ENCODE measurements at regions not wholly inside any gene's neighbourhood (a gene's known extent, or its start where the extent isn't known, plus 50 kb on each side); places are given as distances from the start of the nearest gene placed in this dataset.
A peak's percentile ranks its signal among the peaks of the same experiment; 100 is the strongest.

DNA sequence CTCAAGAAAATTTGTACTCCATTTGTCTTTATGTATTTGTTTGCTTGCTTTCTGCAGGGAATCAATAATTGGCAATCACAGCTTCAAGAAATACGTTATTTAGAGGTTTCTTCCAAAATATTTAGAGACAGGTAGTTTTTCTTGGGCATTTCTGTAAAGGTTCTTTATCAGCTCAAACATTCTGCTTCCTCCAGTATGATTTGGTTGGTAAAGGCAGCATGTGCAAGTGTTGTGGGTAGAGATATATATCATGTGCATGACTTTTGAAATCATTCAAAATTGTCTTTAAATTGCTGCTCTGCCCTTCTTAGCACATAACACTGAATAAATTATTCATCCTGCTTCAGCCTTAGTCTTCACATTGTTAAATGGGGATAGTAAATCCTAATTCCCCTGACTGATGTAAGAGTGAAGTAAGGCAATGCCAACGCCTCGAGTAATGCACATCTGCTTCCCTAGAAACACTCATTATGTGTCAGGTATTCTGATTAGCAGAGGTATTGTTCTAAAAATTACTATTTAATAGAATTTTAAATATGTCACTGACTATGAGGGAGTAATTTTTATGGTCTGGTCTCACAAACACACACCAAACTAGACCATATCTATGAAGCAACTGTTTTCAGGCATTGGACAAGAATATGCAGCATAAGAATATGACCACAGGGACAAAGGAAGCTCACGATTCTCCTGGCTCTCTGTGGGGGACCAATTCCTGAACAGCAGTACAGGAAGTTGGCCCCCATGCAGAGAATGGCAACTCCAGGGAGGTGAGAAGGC, 77.3 kb upstream of the AKR1E2 start:
- Histone ChIP-seq H3K27me3 (no peaks in the 10 kb centered on the region), H3K4me3 (no peak overlapping the region), H3K27ac (no peak overlapping the region), H3K9me3 (no peaks in the 10 kb centered on the region), H3K36me3 (no peaks in the 10 kb centered on the region), H3K4me1 (no peaks in the 10 kb centered on the region)
- no peak for ATAC-seq
- TF ChIP-seq, protein P1, sequence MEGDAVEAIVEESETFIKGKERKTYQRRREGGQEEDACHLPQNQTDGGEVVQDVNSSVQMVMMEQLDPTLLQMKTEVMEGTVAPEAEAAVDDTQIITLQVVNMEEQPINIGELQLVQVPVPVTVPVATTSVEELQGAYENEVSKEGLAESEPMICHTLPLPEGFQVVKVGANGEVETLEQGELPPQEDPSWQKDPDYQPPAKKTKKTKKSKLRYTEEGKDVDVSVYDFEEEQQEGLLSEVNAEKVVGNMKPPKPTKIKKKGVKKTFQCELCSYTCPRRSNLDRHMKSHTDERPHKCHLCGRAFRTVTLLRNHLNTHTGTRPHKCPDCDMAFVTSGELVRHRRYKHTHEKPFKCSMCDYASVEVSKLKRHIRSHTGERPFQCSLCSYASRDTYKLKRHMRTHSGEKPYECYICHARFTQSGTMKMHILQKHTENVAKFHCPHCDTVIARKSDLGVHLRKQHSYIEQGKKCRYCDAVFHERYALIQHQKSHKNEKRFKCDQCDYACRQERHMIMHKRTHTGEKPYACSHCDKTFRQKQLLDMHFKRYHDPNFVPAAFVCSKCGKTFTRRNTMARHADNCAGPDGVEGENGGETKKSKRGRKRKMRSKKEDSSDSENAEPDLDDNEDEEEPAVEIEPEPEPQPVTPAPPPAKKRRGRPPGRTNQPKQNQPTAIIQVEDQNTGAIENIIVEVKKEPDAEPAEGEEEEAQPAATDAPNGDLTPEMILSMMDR (IDR thresholded peaks at IDR 0.05) = no peak
- no peak for DNase-seq
- intact Hi-C loops (cut with DNase I) = no loop called here

DNA sequence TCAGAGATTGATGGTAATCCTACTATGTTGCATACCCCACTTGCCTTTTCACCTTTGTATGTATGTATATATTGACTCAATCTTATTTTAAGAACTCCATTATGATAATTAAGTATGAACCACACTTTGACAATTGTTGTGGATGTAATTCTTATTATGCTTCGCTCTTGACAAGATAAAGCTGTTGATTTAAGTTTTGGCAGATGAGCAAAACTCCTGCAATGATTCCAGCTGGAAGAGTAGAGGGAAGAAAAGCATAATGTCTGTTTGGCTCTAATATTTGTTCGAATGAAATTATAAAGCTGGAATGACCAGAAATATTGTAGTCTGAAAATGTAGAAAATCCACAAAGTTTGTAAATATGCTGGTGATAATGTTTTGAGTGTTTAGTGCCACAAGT, 83.8 kb upstream of the AKR1E2 start:
- Histone ChIP-seq H3K27me3 (no peaks in the 10 kb centered on the region), H3K27ac (no peak overlapping the region), H3K4me3 (no peak overlapping the region), H3K4me1 (no peaks in the 10 kb centered on the region), H3K9me3 (no peaks in the 10 kb centered on the region), H3K36me3 (no peaks in the 10 kb centered on the region)
- intact Hi-C loops (cut with DNase I) = no loop called here
- TF ChIP-seq, protein P1 (IDR thresholded peaks at IDR 0.05) = no peak
- ATAC-seq (no peak), DNase-seq (peak in 1 of 4 donors; percentile 37)

DNA sequence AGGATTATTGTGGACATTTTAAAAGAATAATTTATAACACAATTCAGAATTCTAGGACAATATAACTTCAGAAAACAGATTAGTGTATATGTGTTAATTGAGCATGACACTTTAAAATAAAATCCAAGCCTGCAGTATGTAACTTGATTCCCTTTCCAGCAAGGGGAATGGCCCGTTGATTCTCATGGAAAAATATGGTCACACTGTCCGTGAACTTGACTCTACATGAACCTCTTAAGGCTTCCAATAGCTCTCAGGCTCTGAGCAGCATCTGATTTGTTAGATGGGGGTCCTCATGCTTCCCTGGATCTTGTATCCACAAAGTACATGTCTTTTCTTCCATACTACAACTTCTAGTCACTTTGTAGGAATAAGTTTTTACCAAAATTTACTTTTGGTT, 85.5 kb upstream of the AKR1E2 start:
- TF ChIP-seq, protein P1 (IDR thresholded peaks at IDR 0.05) = no peak
- H3K36me3 ChIP-seq = no peaks in the 10 kb centered on the region
- H3K4me3 ChIP-seq = no peak overlapping the region
- H3K27ac ChIP-seq = no peak overlapping the region
- intact Hi-C loops (cut with DNase I) = no loop called here
- no peaks in the 10 kb centered on the region for H3K27me3 ChIP-seq
- DNase-seq = peak in 1 of 4 donors; percentile 7
- H3K9me3 ChIP-seq = no peaks in the 10 kb centered on the region
- H3K4me1 ChIP-seq = no peaks in the 10 kb centered on the region
- no peak for ATAC-seq

DNA sequence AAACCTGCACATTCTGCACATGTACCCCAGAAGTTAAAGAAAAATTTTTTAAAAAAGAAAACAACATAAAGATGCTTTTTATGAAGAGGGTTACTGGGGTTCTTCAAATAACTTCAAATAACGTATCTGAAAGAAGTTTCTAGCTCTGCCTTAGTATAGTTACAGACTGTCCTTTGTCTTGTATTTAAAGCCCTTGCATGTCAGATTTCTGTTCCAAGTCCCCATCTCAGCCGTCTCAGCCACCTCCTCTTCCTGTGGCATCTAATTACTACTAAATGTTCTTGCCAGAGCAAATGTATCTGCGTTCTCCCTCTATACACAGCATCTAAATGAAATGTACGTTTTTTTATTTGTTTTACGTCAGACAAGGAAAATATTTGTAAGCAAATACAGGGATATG, 89.4 kb upstream of the AKR1E2 start:
- ATAC-seq (no peak), DNase-seq (no peak)
- TF ChIP-seq, protein P1 (IDR thresholded peaks at IDR 0.05) = no peak
- no peaks in the 10 kb centered on the region for H3K4me1 ChIP-seq
- H3K36me3 ChIP-seq = no peaks in the 10 kb centered on the region
- H3K27ac ChIP-seq = no peak overlapping the region
- no peaks in the 10 kb centered on the region for H3K9me3 ChIP-seq
- H3K4me3 ChIP-seq = no peak overlapping the region
- intact Hi-C loops (cut with DNase I) = no loop called here
- H3K27me3 ChIP-seq = no peaks in the 10 kb centered on the region

DNA sequence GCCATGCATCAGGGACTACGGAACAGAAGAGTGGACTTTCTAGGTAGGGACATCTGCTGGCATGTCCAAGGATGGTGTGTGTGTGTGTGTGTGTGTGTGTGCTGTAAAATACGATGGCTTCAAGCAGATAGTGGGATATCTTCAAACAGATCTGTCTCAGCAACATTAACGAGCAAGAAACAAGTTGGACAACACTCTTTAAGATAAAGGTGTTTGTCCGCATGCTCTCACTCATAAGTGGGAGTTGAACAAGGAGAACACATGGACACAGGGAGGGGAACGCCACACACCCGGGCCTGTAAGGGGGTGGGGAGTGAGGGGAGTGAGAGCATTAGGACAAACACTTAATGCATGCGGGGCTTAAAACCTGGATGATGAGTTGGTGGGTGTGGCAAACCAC, 89.8 kb upstream of the AKR1E2 start:
- H3K9me3 ChIP-seq = no peaks in the 10 kb centered on the region
- H3K27ac ChIP-seq = no peak overlapping the region
- no peak for DNase-seq
- ATAC-seq = peak; percentile 33
- no peak overlapping the region for H3K4me3 ChIP-seq
- H3K36me3 ChIP-seq = no peaks in the 10 kb centered on the region
- no peaks in the 10 kb centered on the region for H3K27me3 ChIP-seq
- no peaks in the 10 kb centered on the region for H3K4me1 ChIP-seq
- TF ChIP-seq, protein P1 (IDR thresholded peaks at IDR 0.05) = no peak
- intact Hi-C loops (cut with DNase I) = no loop called here

All from left lung (tissue), 4 donors.